ENCODE measurements at regions not wholly inside any gene's neighbourhood (a gene's known extent, or its start where the extent isn't known, plus 50 kb on each side); places are given as distances from the start of the nearest gene placed in this dataset.
"Not testable (repeated sequence)": the region's sequence is repeated elsewhere in the genome, so short reads cannot be mapped to it uniquely, and the experiment has no call there.

- Histone ChIP-seq H3K4me3 (ENCODE audit: control insufficient read depth in 2 of 3, extremely low read depth in 1 of 3, insufficient read depth in 2 of 3, low read depth in 1 of 3, low read length in 3 of 3) (no peak overlapping the region), H3K4me2 (ENCODE audit: control insufficient read depth, extremely low read depth, insufficient read depth, low read depth, low read length) (no peak overlapping the region), H3K27me3 (ENCODE audit: control insufficient read depth, extremely low read depth, insufficient read depth, low read length) (no peaks in the 10 kb centered on the region), H3K27ac (ENCODE audit: control insufficient read depth, insufficient read depth, low read length) (no peak overlapping the region), H2AFZ (ENCODE audit: control insufficient read depth, low read length) (no peak overlapping the region), H3K79me2 (ENCODE audit: control insufficient read depth, insufficient read depth, low read length) (no peaks in the 10 kb centered on the region), H3K9ac (ENCODE audit: control insufficient read depth, extremely low read depth, insufficient read depth, low read length) (no peak overlapping the region), H3K9me3 (ENCODE audit: control insufficient read depth, low read depth, low read length) (no peaks in the 10 kb centered on the region), H4K20me1 (ENCODE audit: control insufficient read depth, extremely low read depth, insufficient read depth, low read length) (no peaks in the 10 kb centered on the region), H3K4me1 (ENCODE audit: control insufficient read depth, extremely low read depth, insufficient read depth, low read length) (no peaks in the 10 kb centered on the region), H3K36me3 (ENCODE audit: control insufficient read depth in 2 of 2, extremely low read depth in 1 of 2, insufficient read depth in 2 of 2, low read length in 2 of 2) (no peaks in the 10 kb centered on the region), H3K9me1 (ENCODE audit: control insufficient read depth, extremely low read depth, insufficient read depth, low read length) (no peaks in the 10 kb centered on the region)
- DNase-seq (ENCODE audit: low read depth, low spot score) (no peak), FAIRE-seq (no peak)
- dilution Hi-C loops (cut with MboI; ENCODE audit: extremely low pct_ligation_motif_present, low sequenced_read_pairs) = no loop called here
- TF ChIP-seq EZH2 (IDR thresholded peaks at IDR 0.05; ENCODE audit: low read length) (no peak), CTCF (optimal IDR thresholded peaks at IDR 0.05 in 1 of 3, IDR thresholded peaks at IDR 0.05 in 1 of 3, conservative IDR thresholded peaks at IDR 0.05 in 1 of 3; ENCODE audit: extremely low read depth in 1 of 3, insufficient read depth in 2 of 3, low read length in 3 of 3) (no peak)
Measured at GRCh38 chr21:14613486-14614224, 67.5 kb upstream of the SAMSN1 start.

- FAIRE-seq; H3K36me3 ChIP-seq (ENCODE audit: control insufficient read depth in 2 of 2, extremely low read depth in 1 of 2, insufficient read depth in 2 of 2, low read length in 2 of 2); H3K27me3 ChIP-seq (ENCODE audit: control insufficient read depth, extremely low read depth, insufficient read depth, low read length); H3K4me2 ChIP-seq (ENCODE audit: control insufficient read depth, extremely low read depth, insufficient read depth, low read depth, low read length); H2AFZ ChIP-seq (ENCODE audit: control insufficient read depth, low read length); H3K9me1 ChIP-seq (ENCODE audit: control insufficient read depth, extremely low read depth, insufficient read depth, low read length); H3K4me3 ChIP-seq (ENCODE audit: control insufficient read depth in 2 of 3, extremely low read depth in 1 of 3, insufficient read depth in 2 of 3, low read depth in 1 of 3, low read length in 3 of 3); dilution Hi-C loops (cut with MboI; ENCODE audit: extremely low pct_ligation_motif_present, low sequenced_read_pairs); DNase-seq (ENCODE audit: low read depth, low spot score); H3K9ac ChIP-seq (ENCODE audit: control insufficient read depth, extremely low read depth, insufficient read depth, low read length); H3K4me1 ChIP-seq (ENCODE audit: control insufficient read depth, extremely low read depth, insufficient read depth, low read length); H3K79me2 ChIP-seq (ENCODE audit: control insufficient read depth, insufficient read depth, low read length); H3K27ac ChIP-seq (ENCODE audit: control insufficient read depth, insufficient read depth, low read length); H4K20me1 ChIP-seq (ENCODE audit: control insufficient read depth, extremely low read depth, insufficient read depth, low read length); H3K9me3 ChIP-seq (ENCODE audit: control insufficient read depth, low read depth, low read length): not testable (repeated sequence)
Measured at GRCh38 chr21:14610119-14610518, 64.0 kb upstream of the SAMSN1 start.

GRCh38 chr21:14609274-14609673 is 63.2 kb upstream of the SAMSN1 start:
- H4K20me1 ChIP-seq (ENCODE audit: control insufficient read depth, extremely low read depth, insufficient read depth, low read length) = no peaks in the 10 kb centered on the region
- no peaks in the 10 kb centered on the region for H3K9me1 ChIP-seq (ENCODE audit: control insufficient read depth, extremely low read depth, insufficient read depth, low read length)
- no peaks in the 10 kb centered on the region for H3K36me3 ChIP-seq (ENCODE audit: control insufficient read depth in 2 of 2, extremely low read depth in 1 of 2, insufficient read depth in 2 of 2, low read length in 2 of 2)
- DNase-seq (ENCODE audit: low read depth, low spot score) (no peak), FAIRE-seq (no peak)
- no peaks in the 10 kb centered on the region for H3K27me3 ChIP-seq (ENCODE audit: control insufficient read depth, extremely low read depth, insufficient read depth, low read length)
- H3K79me2 ChIP-seq (ENCODE audit: control insufficient read depth, insufficient read depth, low read length) = no peaks in the 10 kb centered on the region
- no peak overlapping the region for H3K4me2 ChIP-seq (ENCODE audit: control insufficient read depth, extremely low read depth, insufficient read depth, low read depth, low read length)
- no peaks in the 10 kb centered on the region for H3K4me1 ChIP-seq (ENCODE audit: control insufficient read depth, extremely low read depth, insufficient read depth, low read length)
- no peak overlapping the region for H2AFZ ChIP-seq (ENCODE audit: control insufficient read depth, low read length)
- no peak overlapping the region for H3K4me3 ChIP-seq (ENCODE audit: control insufficient read depth in 2 of 3, extremely low read depth in 1 of 3, insufficient read depth in 2 of 3, low read depth in 1 of 3, low read length in 3 of 3)
- dilution Hi-C loops (cut with MboI; ENCODE audit: extremely low pct_ligation_motif_present, low sequenced_read_pairs) = no loop called here
- no peaks in the 10 kb centered on the region for H3K9me3 ChIP-seq (ENCODE audit: control insufficient read depth, low read depth, low read length)
- no peak for TF ChIP-seq CTCF (optimal IDR thresholded peaks at IDR 0.05 in 1 of 3, IDR thresholded peaks at IDR 0.05 in 1 of 3, conservative IDR thresholded peaks at IDR 0.05 in 1 of 3; ENCODE audit: extremely low read depth in 1 of 3, insufficient read depth in 2 of 3, low read length in 3 of 3)
- no peak for TF ChIP-seq EZH2 (IDR thresholded peaks at IDR 0.05; ENCODE audit: low read length)
- no peak overlapping the region for H3K27ac ChIP-seq (ENCODE audit: control insufficient read depth, insufficient read depth, low read length)
- no peak overlapping the region for H3K9ac ChIP-seq (ENCODE audit: control insufficient read depth, extremely low read depth, insufficient read depth, low read length)
